GM20000 (cell line): ENCODE measurements at regions not wholly inside any gene's neighbourhood (a gene's known extent, or its start where the extent isn't known, plus 50 kb on each side); places are given as distances from the start of the nearest gene placed in this dataset.

Experiments
- DNase-seq: peaks from one replicate; pipeline ENCODE4 v3.0.0; 2012; ENCODE audit warnings: low spot score
- CTCF ChIP-seq: IDR thresholded peaks from 2 replicates; pipeline ENCODE4 v1.5.1; 2012; ENCODE audit warnings: mild to moderate bottlenecking, control low read depth; ENCODE audit errors: extremely low read depth, missing control alignments

- TF ChIP-seq CTCF: no peak
- DNase-seq: no peak
These were observed 83.8 kb upstream of the CLCN4 start for GRCh38 chrX:10072786-10073568.

- no peak for TF ChIP-seq CTCF
- no peak for DNase-seq
These were observed 83.1 kb upstream of the CLCN4 start for GRCh38 chrX:10073671-10074070.

- DNase-seq: no peak
- no peak for TF ChIP-seq CTCF
These were observed 82.4 kb upstream of the CLCN4 start for GRCh38 chrX:10074241-10074941.

- no peak for TF ChIP-seq CTCF
- no peak for DNase-seq
These were observed 80.0 kb upstream of the CLCN4 start for GRCh38 chrX:10076765-10077164.

GRCh38 chrX:10077425-10078188 lies 79.2 kb upstream of the CLCN4 start:
- no peak for DNase-seq
- no peak for TF ChIP-seq CTCF

- no peak for DNase-seq
- no peak for TF ChIP-seq CTCF
These were observed 78.5 kb upstream of the CLCN4 start for GRCh38 chrX:10078266-10078665.

GRCh38 chrX:10079231-10079630 lies 77.5 kb upstream of the CLCN4 start:
- no peak for DNase-seq
- no peak for TF ChIP-seq CTCF
